GM12891 (cell line): ENCODE measurements at regions not wholly inside any gene's neighbourhood (a gene's known extent, or its start where the extent isn't known, plus 50 kb on each side); places are given as distances from the start of the nearest gene placed in this dataset.

ENCODE experiments used
- POLR2A ChIP-seq: IDR thresholded peaks from 2 replicates; pipeline ENCODE4 v1.6.1; 2011; ENCODE audit warnings: low read depth, low read length, control low read depth
- POLR2AphosphoS5 ChIP-seq: IDR thresholded peaks from 2 replicates; pipeline ENCODE4 v1.6.1; 2011; ENCODE audit warnings: low read depth, low read length, control low read depth
- SPI1 ChIP-seq: IDR thresholded peaks from 2 replicates; pipeline ENCODE4 v1.6.1; 2011; ENCODE audit warnings: low read depth, low read length, control low read depth

DNA sequence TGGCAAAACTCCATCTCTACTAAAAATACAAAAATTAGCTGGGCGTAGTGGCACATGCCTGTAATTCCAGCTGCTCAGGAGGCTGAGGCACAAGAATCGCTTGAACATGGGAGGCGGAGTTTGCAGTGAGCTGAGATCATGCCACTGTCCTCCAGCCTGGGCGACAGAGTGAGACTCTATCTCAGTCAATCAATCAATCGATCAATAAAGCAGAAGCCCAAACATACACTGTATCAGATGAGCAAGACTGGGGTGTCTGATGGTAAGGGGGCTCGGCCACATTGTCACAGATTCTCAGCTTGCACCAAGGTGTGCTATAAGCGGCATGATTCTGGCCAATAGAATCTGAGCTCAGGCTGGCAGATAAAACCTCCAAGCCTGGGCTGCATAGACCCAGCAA lies 261.1 kb downstream of the BUD13 start:
- TF ChIP-seq POLR2A: no peak
- TF ChIP-seq POLR2AphosphoS5: no peak
- no peak for TF ChIP-seq SPI1
